Left ventricle myocardium inferior (tissue), 1 donor: ENCODE measurements at regions not wholly inside any gene's neighbourhood (a gene's known extent, or its start where the extent isn't known, plus 50 kb on each side); places are given as distances from the start of the nearest gene placed in this dataset.

Source experiments
- DNase-seq: peaks from one replicate; pipeline ENCODE4 v3.0.0-alpha.2; 2020
- H3K27ac ChIP-seq: fragments of 200-600 bp; replicated peaks from 2 replicates; pipeline ENCODE4 v1.8.0; 2021
- H3K27me3 ChIP-seq: fragments of 200-600 bp; 2 replicates; pipeline ENCODE4 v1.8.0; 2021; ENCODE audit warnings: low read depth
- H3K36me3 ChIP-seq: fragments of 200-600 bp; 2 replicates; pipeline ENCODE4 v1.8.0; 2021
- H3K4me1 ChIP-seq: fragments of 200-600 bp; 2 replicates; pipeline ENCODE4 v1.8.0; 2021
- H3K4me3 ChIP-seq: fragments of 200-600 bp; 2 replicates; pipeline ENCODE4 v1.8.0; 2021; ENCODE audit warnings: mild to moderate bottlenecking, moderate library complexity
- H3K9me3 ChIP-seq: fragments of 200-600 bp; replicated peaks from 2 replicates; pipeline ENCODE4 v1.8.0; 2021
- CTCF ChIP-seq: fragments of 200-600 bp; IDR thresholded peaks from 2 replicates; pipeline ENCODE4 v1.8.0; 2021; ENCODE audit warnings: antibody characterized with exemption, mild to moderate bottlenecking, borderline replicate concordance
- intact Hi-C: fragments of 100-400 bp; cut with micrococcal nuclease; formaldehyde crosslinking; loops from one replicate; pipeline ENCODE4 v1.11.0; 2022
- donor health status: DM: no; HTN: yes; CAD: no; lungs with severe emphysema.

- Histone ChIP-seq H3K27ac (no peak overlapping the region), H3K4me3 (no peak overlapping the region), H3K36me3 (no peaks in the 10 kb centered on the region), H3K27me3 (no peaks in the 10 kb centered on the region), H3K9me3 (peaks cover 15% of the 10 kb centered on the region), H3K4me1 (no peaks in the 10 kb centered on the region)
- intact Hi-C loops, result no loop called here
- no peak for DNase-seq
- no peak for TF ChIP-seq CTCF
Measured at GRCh38 chr9:24391095-24391494, 154.6 kb downstream of the IZUMO3 start.

GRCh38 chr9:24385077-24385476, 160.6 kb downstream of the IZUMO3 start:
- Histone ChIP-seq H3K27ac (no peak overlapping the region), H3K36me3 (no peaks in the 10 kb centered on the region), H3K4me1 (no peaks in the 10 kb centered on the region), H3K9me3 (peaks cover 10% of the 10 kb centered on the region), H3K4me3 (no peak overlapping the region), H3K27me3 (no peaks in the 10 kb centered on the region)
- TF ChIP-seq CTCF, result no peak
- DNase-seq, result no peak
- intact Hi-C loops, result no loop called here

GRCh38 chr9:24382566-24382965, 163.1 kb downstream of the IZUMO3 start:
- H3K27me3 ChIP-seq, result no peaks in the 10 kb centered on the region
- DNase-seq, result no peak
- no peak overlapping the region for H3K4me3 ChIP-seq
- no peak for TF ChIP-seq CTCF
- H3K36me3 ChIP-seq, result no peaks in the 10 kb centered on the region
- intact Hi-C loops, result no loop called here
- H3K27ac ChIP-seq, result no peak overlapping the region
- H3K9me3 ChIP-seq, result peaks cover 19% of the 10 kb centered on the region
- H3K4me1 ChIP-seq, result no peaks in the 10 kb centered on the region

- no peak for TF ChIP-seq CTCF
- peaks cover 33% of the 10 kb centered on the region for H3K9me3 ChIP-seq
- no peak for DNase-seq
- intact Hi-C loops, result no loop called here
- no peak overlapping the region for H3K4me3 ChIP-seq
- no peaks in the 10 kb centered on the region for H3K36me3 ChIP-seq
- no peaks in the 10 kb centered on the region for H3K4me1 ChIP-seq
- H3K27me3 ChIP-seq, result no peaks in the 10 kb centered on the region
- H3K27ac ChIP-seq, result no peak overlapping the region
Measured at GRCh38 chr9:24381205-24381604, 164.5 kb downstream of the IZUMO3 start.

GRCh38 chr9:24359046-24359445, 186.7 kb downstream of the IZUMO3 start:
- Histone ChIP-seq H3K36me3 (no peaks in the 10 kb centered on the region), H3K9me3 (peaks cover 61% of the 10 kb centered on the region), H3K4me3 (no peak overlapping the region), H3K27me3 (no peaks in the 10 kb centered on the region), H3K4me1 (no peaks in the 10 kb centered on the region), H3K27ac (no peak overlapping the region)
- DNase-seq, result no peak
- TF ChIP-seq CTCF, result no peak
- intact Hi-C loops, result no loop called here

- no peak for DNase-seq
- H3K9me3 ChIP-seq, result peaks cover 9% of the 10 kb centered on the region
- no peaks in the 10 kb centered on the region for H3K27me3 ChIP-seq
- no peaks in the 10 kb centered on the region for H3K4me1 ChIP-seq
- no peak overlapping the region for H3K4me3 ChIP-seq
- no peaks in the 10 kb centered on the region for H3K36me3 ChIP-seq
- TF ChIP-seq CTCF, result no peak
- H3K27ac ChIP-seq, result no peak overlapping the region
- intact Hi-C loops, result no loop called here
Measured at GRCh38 chr9:24351973-24352372, 193.7 kb downstream of the IZUMO3 start.
